ENCODE measurements at regions not wholly inside any gene's neighbourhood (a gene's known extent, or its start where the extent isn't known, plus 50 kb on each side); places are given as distances from the start of the nearest gene placed in this dataset.

GRCh38 chr6:40672087-40672486, 84.9 kb upstream of the LRFN2 start:
- TF ChIP-seq EZH2 (IDR thresholded peaks at IDR 0.05) (no peak), POLR2AphosphoS5 (IDR thresholded peaks at IDR 0.05; ENCODE audit: borderline replicate concordance, low read depth, low read length) (no peak)

Data from SK-N-MC (cell line).